ENCODE measurements at regions not wholly inside any gene's neighbourhood (a gene's known extent, or its start where the extent isn't known, plus 50 kb on each side); places are given as distances from the start of the nearest gene placed in this dataset.
"Not testable (repeated sequence)": the region's sequence is repeated elsewhere in the genome, so short reads cannot be mapped to it uniquely, and the experiment has no call there.

GRCh38 chr12:88720231-88720630 is 140.0 kb upstream of the KITLG start:
- DNase-seq (ENCODE audit: low read depth in 2 of 2) = no peak

GRCh38 chr12:88717188-88717587 is 136.9 kb upstream of the KITLG start:
- DNase-seq (ENCODE audit: low read depth in 2 of 2) = no peak

GRCh38 chr12:88716240-88716639 is 136.0 kb upstream of the KITLG start:
- DNase-seq (ENCODE audit: low read depth in 2 of 2) = no peak

GRCh38 chr12:88715673-88716072 is 135.4 kb upstream of the KITLG start:
- DNase-seq (ENCODE audit: low read depth in 2 of 2) = no peak

- not testable (repeated sequence) for DNase-seq (ENCODE audit: low read depth in 2 of 2)
These were observed 134.1 kb upstream of the KITLG start for GRCh38 chr12:88714263-88714882.

- DNase-seq (ENCODE audit: low read depth in 2 of 2) = no peak
These were observed 127.5 kb upstream of the KITLG start for GRCh38 chr12:88707800-88708199.

- DNase-seq (ENCODE audit: low read depth in 2 of 2) = no peak
These were observed 126.0 kb upstream of the KITLG start for GRCh38 chr12:88706286-88706685.

GRCh38 chr12:88703790-88704189 is 123.5 kb upstream of the KITLG start:
- DNase-seq (ENCODE audit: low read depth in 2 of 2) = no peak

GRCh38 chr12:88698471-88698870 is 118.2 kb upstream of the KITLG start:
- no peak for DNase-seq (ENCODE audit: low read depth in 2 of 2)

- no peak for DNase-seq (ENCODE audit: low read depth in 2 of 2)
These were observed 113.7 kb upstream of the KITLG start for GRCh38 chr12:88693837-88694445.

GRCh38 chr12:88691811-88692210 is 111.5 kb upstream of the KITLG start:
- no peak for DNase-seq (ENCODE audit: low read depth in 2 of 2)

- no peak for DNase-seq (ENCODE audit: low read depth in 2 of 2)
These were observed 104.3 kb upstream of the KITLG start for GRCh38 chr12:88684610-88685009.

GRCh38 chr12:88684170-88684569 is 103.9 kb upstream of the KITLG start:
- no peak for DNase-seq (ENCODE audit: low read depth in 2 of 2)

- DNase-seq (ENCODE audit: low read depth in 2 of 2) = no peak
These were observed 103.4 kb upstream of the KITLG start for GRCh38 chr12:88683628-88684027.

- no peak for DNase-seq (ENCODE audit: low read depth in 2 of 2)
These were observed 101.0 kb upstream of the KITLG start for GRCh38 chr12:88681271-88681670.

- no peak for DNase-seq (ENCODE audit: low read depth in 2 of 2)
These were observed 97.2 kb upstream of the KITLG start for GRCh38 chr12:88677464-88677863.

- not testable (repeated sequence) for DNase-seq (ENCODE audit: low read depth in 2 of 2)
These were observed 87.3 kb upstream of the KITLG start for GRCh38 chr12:88667615-88668014.

- DNase-seq (ENCODE audit: low read depth in 2 of 2) = peak; percentile 37 to 52
These were observed 84.8 kb upstream of the KITLG start for GRCh38 chr12:88665071-88665470.

- DNase-seq (ENCODE audit: low read depth in 2 of 2) = no peak
These were observed 82.7 kb upstream of the KITLG start for GRCh38 chr12:88662961-88663360.

GRCh38 chr12:88662093-88662492 is 81.8 kb upstream of the KITLG start:
- no peak for DNase-seq (ENCODE audit: low read depth in 2 of 2)

- DNase-seq (ENCODE audit: low read depth in 2 of 2) = no peak
These were observed 77.7 kb upstream of the KITLG start for GRCh38 chr12:88658009-88658408.

- peak; percentile 34 to 44 for DNase-seq (ENCODE audit: low read depth in 2 of 2)
These were observed 70.4 kb upstream of the KITLG start for GRCh38 chr12:88650715-88651114.

GRCh38 chr12:88648625-88649024 is 68.4 kb upstream of the KITLG start:
- DNase-seq (ENCODE audit: low read depth in 2 of 2) = no peak

- DNase-seq (ENCODE audit: low read depth in 2 of 2) = no peak
These were observed 66.6 kb upstream of the KITLG start for GRCh38 chr12:88646824-88647223.

Data from fibroblast of skin of left biceps (primary cell).